ENCODE measurements at regions not wholly inside any gene's neighbourhood (a gene's known extent, or its start where the extent isn't known, plus 50 kb on each side); places are given as distances from the start of the nearest gene placed in this dataset.

- no peak for TF ChIP-seq EZH2 (IDR thresholded peaks at IDR 0.05; ENCODE audit: borderline replicate concordance, low read depth, low read length, poor library complexity, severe bottlenecking)
- TF ChIP-seq, protein P1, sequence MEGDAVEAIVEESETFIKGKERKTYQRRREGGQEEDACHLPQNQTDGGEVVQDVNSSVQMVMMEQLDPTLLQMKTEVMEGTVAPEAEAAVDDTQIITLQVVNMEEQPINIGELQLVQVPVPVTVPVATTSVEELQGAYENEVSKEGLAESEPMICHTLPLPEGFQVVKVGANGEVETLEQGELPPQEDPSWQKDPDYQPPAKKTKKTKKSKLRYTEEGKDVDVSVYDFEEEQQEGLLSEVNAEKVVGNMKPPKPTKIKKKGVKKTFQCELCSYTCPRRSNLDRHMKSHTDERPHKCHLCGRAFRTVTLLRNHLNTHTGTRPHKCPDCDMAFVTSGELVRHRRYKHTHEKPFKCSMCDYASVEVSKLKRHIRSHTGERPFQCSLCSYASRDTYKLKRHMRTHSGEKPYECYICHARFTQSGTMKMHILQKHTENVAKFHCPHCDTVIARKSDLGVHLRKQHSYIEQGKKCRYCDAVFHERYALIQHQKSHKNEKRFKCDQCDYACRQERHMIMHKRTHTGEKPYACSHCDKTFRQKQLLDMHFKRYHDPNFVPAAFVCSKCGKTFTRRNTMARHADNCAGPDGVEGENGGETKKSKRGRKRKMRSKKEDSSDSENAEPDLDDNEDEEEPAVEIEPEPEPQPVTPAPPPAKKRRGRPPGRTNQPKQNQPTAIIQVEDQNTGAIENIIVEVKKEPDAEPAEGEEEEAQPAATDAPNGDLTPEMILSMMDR (conservative IDR thresholded peaks at IDR 0.05; ENCODE audit: low read depth, low read length) = no peak
Observed at GRCh38 chr3:166085164-166085856, 248.1 kb upstream of the BCHE start.

Measured in A673 (cell line).